Upper lobe of left lung (tissue), 4 donors: ENCODE measurements at regions not wholly inside any gene's neighbourhood (a gene's known extent, or its start where the extent isn't known, plus 50 kb on each side); places are given as distances from the start of the nearest gene placed in this dataset.

Experiments used
- CTCF ChIP-seq, 6 experiments: fragments of 450-650 bp in 4 of 6; fragments of 200-600 bp in 2 of 6; sonication (generic) in 2 of 6; IDR thresholded peaks; one replicate each; pipeline ENCODE4 v1.5.1; 2016 to 2019; ENCODE audit warnings: antibody characterized with exemption in 6 of 6
- POLR2A ChIP-seq, 4 donors: fragments of 450-650 bp; IDR thresholded peaks; one replicate each; pipeline ENCODE4 v1.5.1; 2016 to 2017; ENCODE audit warnings: antibody characterized with exemption in 4 of 4, mild to moderate bottlenecking in 2 of 4
- POLR2AphosphoS5 ChIP-seq, 2 donors: sonication (generic); formaldehyde crosslinking; IDR thresholded peaks; one replicate each; pipeline ENCODE4 v1.5.1; 2017; ENCODE audit warnings: antibody characterized with exemption in 2 of 2

GRCh38 chr7:21113609-21114415 lies 314.1 kb upstream of the SP4 start:
- no peak for TF ChIP-seq CTCF (IDR thresholded peaks at IDR 0.05)
- no peak for TF ChIP-seq POLR2A (IDR thresholded peaks at IDR 0.05)
- no peak for TF ChIP-seq POLR2AphosphoS5 (IDR thresholded peaks at IDR 0.05)
